GM21423 (cell line): ENCODE measurements at regions not wholly inside any gene's neighbourhood (a gene's known extent, or its start where the extent isn't known, plus 50 kb on each side); places are given as distances from the start of the nearest gene placed in this dataset.
"Not testable (repeated sequence)": the region's sequence is repeated elsewhere in the genome, so short reads cannot be mapped to it uniquely, and the experiment has no call there.

Source experiments
- ATAC-seq: cut with Tn5 transposase; IDR thresholded peaks from one replicate; pipeline ENCODE4 v1.9.1; 2021; ENCODE audit warnings: mild to moderate bottlenecking, moderate library complexity; ENCODE audit not compliant: unreplicated experiment

DNA sequence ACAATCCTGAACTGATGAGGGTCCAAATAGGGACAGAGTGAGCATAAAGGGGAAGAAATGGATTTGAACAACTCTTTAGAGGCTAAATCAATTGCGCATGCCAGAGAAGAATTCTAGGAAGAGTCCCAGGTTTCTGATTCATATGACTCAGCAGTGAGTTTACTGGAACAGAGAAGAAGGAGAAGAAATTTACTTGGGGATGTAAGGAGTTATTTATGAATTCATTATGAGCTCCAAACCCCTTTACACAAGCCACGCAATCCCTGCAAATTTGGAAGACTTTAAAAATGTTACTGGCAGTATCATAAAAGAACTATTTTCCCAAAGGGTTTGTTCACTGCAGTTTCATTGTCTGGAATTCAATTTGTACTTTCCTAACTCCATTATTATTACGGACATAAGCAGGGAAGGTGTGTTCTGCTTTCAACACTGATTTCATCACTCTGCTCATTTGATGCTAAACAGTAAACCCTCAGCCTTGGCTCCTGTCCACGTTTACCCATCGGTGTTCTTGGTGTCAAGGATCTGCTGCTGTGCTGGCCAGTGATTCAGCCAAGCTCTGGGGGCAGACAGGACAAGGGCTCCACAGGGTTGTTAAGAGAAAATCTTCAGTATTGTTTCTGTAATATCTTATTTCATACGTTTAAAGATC, 273.7 kb downstream of the HNRNPD start:
- ATAC-seq: no peak

DNA sequence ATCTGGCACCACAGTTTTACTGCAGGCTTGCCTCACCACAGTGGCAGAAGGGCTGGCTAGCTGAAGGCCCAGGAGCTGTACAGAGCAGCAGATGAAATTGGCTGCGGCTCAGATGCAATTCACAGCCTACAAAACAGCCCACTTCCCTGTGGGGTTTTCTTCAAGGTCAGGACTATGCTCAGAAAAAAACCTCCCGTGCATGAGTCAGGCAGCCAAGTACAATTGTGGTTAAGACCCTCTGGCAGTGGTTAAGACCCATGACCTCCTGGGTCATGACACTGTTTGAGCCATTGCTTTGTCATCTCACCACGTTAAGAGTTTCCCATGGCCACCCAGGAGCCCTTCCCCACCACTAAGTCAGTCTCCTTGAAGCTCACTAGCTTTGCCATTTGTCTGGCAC, 276.3 kb downstream of the HNRNPD start:
- no peak for ATAC-seq

DNA sequence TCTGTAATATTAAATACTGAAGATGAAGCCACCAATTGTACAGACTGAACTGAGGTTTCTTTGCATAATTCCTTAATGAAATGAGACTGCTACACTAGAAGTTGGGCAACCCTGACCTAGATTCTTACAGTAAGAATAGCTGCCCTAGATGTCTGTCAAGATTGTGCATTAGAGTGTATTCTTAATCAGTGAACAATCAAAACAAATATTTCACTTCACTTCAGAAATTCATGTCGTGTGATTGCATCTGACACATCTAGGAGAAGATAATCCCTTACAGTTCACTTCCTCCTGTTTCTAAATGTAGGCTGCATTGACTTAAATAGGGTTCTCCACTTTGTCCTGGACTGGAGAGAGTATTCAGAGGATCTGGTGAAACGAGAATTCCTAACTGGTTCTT, 283.1 kb downstream of the HNRNPD start:
- ATAC-seq: no peak

DNA sequence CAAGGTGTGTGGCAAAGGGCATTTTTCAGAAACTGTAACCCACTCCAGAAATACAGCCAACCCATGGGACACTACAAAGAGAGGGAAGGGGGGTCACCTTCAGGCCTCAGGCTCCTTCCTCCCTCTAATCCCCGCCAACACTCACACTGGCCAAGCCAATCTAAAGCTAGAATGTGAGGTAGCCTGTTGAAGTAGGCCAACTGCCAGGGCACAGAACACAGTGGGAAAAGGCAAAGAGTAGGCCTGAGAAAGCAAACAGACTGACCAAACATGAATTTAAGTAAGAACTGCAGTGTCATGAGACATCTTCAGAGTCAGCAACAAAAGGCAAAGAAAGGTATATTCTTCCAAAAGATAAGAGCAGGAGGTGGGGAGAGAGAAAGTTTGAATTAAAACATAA, 289.0 kb downstream of the HNRNPD start:
- no peak for ATAC-seq

DNA sequence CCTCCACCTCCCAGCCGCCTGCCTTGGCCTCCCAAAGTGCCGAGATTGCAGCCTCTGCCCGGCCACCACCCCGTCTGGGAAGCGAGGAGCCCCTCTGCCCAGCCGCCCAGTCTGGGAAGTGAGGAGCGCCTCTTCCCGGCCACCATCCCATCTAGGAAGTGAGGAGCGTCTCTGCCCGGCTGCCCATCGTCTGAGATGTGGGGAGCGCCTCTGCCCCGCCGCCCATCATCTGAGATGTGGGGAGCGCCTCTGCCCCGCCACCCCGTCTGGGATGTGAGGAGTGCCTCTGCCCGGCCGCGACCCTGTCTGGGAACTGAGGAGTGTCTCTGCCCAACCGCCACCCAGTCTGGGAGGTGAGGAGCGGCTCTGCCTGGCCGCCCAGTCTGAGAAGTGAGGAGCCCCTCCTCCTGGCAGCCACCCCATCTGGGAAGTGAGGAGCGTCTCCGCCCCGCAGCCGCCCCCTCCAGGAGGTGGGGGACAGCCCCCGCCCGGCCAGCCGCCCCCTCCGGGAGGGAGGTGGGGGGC, 296.3 kb downstream of the HNRNPD start:
- not testable (repeated sequence) for ATAC-seq

DNA sequence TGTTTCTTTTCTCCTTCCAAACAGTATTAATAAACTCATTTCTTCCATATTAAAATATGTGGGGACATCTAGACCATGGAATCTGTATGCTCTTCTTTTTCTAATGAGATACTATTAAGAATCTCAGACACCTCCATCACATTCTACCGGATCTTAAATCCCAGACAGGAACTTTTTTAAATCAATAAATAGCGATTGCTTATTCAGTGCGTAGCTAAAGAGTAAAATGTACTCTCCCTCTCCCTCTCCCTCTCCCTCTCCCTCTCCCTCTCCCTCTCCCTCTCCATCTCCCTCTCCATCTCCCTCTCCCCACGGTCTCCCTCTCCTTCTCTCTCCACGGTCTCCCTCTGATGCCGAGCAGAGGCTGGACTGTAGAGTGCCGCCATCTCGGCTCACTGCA, 297.0 kb downstream of the HNRNPD start:
- ATAC-seq: no peak

DNA sequence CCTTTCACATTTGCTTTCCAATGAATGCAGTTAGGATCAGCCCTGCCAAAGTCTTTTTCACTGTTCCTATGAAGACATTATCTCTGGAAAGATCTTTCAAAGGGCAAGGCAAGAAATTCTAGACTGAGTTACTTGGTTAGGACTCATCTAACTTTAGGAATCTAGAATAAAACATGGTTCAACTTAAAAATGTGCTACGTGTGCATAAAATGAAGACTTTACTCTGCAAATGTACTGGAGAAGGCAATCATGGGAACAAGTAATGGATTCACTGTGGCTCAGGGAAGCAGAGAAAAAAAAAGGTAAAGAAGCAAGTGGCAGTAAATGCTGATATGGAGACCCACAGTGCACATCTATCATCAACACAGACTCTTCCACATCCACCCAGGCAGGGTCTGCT, 297.4 kb downstream of the HNRNPD start:
- ATAC-seq: no peak

DNA sequence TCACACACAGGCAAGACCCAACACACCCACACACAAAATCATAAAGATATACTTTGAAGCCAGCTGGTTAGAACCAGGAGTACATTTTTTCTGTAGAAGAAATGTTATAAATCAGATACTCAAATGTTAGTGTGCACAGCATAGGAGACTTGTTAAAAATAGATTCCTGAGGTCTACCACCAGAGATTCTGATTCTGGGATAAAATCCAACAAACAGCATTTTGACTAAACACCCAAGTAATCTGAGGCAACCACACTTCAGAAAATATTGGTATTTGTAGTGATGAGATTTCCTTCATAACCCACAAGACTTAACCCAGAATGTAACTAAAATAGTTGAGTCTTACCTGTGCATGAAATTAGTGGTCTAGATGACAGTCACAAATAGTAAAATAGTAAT, 301.8 kb downstream of the HNRNPD start:
- no peak for ATAC-seq

DNA sequence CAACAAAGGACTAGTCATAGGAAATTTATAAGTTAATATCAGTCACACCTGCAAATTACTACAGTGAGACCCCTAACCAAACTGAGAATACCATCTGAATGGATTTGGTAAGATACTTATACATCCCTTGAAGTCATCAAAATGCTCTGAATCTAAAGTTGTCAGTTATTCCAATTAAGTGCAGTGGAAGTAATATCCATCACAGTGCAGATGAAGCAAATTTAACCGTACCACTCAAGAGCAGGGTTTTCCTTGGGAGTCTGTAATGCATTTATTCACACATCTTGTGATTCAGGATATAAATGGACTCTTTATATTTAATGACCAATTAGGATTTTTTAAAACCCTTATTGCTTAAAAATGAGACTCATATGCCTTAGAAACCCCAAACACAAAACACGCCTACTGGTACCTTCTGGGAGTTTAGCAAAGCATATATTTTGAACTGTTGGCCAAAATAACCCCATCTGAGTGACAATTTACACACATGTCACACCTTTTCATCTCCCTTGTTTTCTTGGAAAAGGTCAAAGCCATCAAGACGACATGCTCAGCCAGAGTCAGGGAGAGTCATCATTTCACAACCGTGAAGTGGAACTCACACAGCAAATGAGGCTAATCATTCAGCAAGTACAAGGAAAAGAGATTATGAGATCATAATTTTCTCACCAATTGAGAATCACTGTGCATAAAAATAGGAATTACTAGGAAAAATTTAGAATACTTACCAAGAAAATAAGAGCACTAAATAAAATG, 303.7 kb downstream of the HNRNPD start:
- ATAC-seq: no peak

DNA sequence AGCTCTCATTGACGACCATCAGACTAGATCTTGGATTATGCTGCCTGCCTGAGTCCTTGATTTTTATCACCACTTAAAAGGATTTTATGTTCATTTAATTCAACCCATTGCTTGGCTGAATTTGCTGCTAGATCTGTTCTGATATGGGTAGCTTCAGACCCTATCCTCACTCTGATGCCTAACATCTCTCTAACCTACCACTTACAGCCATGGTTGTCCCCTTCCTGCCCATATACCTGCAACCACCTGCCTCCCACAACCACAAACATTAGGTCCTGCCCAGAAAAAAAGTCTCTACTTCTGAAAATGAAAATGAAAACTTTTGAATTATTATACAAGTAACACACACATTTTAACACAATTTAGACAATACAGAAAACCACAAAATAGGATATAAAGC, 310.8 kb downstream of the HNRNPD start:
- ATAC-seq: no peak

DNA sequence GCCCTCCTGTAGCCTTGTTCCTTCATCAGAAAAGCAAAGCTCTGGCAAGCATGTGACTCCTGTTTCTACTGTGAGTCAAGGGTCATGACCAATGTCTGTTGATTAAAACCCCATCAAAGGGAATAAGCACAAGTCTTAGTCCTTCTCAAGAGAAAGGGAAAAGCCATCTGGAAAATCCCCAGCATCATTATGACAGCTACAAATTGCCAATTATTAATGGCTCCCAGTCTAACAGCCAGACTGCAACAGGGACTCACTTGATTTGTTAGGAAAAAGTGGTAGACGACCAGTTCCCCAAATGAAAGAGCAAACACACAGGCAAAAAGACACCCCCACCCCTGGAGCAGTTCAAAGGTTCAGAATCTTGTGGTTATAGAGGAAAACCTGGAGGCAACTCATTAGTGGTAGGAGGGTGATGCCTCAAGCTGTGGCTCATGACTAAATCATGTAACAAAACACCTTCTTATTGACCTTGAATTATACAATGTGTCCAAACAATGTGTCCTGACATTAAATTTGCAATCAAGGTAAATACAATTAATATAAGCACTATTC, 315.7 kb downstream of the HNRNPD start:
- ATAC-seq: no peak

DNA sequence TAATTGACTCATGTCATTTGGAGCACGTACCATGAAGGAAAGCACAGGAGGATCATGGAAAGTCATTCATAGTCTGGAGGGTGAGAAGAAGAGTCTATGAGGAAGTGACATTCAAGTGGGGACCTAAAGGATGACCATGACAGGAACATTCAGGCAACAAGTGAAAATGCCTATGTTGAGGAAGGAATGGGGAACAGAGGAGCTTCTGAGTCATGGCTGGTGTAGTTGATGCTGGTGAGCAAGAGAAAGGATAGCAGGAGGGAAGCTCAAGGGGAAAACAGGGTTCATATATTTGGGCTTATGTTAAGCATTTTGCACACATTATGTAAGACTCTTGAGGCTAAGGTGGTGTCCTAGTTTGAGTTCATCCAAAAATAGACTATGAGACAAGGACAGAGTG, 318.6 kb downstream of the HNRNPD start:
- no peak for ATAC-seq

DNA sequence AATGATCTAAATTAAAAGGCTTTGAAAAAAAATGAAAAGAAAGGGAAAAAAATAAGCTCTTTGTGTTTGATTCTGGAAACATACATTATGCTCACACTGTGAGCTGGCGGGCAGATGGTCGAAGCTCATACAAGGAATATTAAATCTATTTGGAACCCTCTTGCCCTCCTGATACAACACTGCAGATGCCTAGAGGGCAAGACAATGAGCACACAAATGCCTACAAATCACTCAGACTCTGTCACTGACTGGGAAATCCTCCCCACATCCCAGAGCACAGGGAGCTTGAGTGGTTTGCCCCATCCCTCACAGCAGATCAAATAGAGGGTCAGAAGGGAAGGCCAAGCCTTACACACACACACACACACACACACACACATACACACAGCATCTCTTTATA, 320.4 kb downstream of the HNRNPD start:
- ATAC-seq: no peak

DNA sequence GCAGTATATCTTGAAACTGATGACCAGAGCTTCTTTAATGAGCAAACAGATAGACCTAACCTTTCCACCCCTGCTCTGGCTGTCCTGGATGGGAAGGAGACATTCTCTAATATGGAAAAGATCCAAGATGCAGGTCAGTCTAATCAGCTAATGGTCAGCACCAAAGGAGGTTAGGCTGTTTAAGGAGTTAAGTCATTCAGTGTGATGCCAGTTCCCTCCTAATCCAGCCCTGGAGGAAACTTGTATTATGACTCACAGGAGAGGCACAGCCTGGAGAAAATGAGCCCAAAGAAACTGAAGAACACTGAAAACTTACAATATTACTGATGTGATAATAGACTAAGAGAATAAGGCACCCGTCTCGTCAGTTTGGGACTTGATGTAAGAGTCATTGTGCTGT, 323.0 kb downstream of the HNRNPD start:
- no peak for ATAC-seq

DNA sequence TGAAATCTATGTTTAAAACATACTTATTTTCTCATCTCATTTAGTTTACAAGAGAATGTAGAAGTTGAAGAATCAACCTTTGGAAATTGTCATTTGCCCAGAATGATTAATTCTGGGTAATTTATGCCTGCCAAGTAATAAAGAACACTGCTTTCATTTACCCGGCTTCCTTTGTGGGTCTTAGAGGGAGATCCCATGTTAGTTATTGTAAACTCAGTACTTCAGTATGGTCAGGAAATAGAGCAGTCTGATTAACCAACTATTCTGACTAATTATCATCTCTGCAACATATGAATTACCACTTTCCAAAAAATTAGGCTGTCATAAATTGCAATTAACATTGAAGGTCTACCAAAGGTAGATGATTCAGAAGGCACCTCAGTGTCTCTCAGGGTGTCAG, 324.5 kb downstream of the HNRNPD start:
- ATAC-seq: no peak

DNA sequence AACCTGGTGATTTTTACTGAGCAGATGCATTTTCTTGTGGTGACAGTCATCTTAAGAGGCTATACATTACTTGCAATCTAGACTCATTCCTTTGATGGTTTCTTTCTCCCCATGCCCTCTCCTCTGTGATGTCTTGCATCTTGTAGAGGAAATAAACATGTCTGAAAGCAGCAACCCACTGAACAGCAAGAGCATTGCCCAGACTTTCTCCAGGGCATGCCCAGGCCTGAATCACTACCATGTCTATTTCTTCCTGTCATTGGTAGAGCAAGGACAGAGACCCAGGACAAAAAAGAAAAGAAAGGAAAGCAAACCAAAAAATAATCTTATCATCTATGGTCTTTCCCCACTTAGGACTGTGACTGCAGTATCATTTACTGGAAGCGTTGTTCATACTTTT, 326.1 kb downstream of the HNRNPD start:
- no peak for ATAC-seq

DNA sequence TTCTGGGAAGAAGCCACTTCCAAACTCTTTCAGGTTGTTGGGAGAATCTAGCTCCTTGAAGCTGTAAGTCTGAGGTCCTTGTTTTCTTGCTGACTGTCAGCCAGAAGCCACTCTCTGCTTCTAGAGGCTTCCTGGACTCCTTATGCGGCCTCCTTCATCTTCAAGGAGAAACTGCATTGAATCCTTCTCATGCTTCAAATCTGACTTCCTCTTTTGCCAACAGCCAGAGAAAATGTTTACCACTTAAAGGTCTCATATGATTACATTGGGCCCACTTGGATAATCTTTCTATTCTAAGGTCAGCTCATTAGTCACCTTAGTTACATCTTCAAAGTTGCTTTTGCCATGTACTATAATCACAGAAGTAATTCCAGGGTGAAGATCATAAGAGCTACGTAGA, 327.0 kb downstream of the HNRNPD start:
- ATAC-seq: no peak

DNA sequence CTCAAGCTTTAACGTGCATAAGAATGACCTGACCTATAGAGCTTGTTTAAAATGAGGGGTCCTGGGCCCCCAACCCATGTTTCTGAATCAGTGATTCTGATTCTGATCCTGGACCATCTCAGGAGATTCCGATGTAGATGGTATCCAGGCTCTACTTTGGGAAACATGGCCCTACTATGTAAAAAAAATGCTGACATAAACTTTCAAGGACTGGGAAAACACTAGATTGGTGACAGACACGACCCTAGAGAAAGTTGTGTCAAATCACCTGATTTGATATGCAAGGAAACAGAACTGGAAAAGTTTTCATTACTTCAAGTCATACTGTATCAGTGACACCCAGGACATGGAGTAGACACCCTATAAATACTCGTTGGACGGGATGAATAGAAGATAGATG, 328.5 kb downstream of the HNRNPD start:
- no peak for ATAC-seq

DNA sequence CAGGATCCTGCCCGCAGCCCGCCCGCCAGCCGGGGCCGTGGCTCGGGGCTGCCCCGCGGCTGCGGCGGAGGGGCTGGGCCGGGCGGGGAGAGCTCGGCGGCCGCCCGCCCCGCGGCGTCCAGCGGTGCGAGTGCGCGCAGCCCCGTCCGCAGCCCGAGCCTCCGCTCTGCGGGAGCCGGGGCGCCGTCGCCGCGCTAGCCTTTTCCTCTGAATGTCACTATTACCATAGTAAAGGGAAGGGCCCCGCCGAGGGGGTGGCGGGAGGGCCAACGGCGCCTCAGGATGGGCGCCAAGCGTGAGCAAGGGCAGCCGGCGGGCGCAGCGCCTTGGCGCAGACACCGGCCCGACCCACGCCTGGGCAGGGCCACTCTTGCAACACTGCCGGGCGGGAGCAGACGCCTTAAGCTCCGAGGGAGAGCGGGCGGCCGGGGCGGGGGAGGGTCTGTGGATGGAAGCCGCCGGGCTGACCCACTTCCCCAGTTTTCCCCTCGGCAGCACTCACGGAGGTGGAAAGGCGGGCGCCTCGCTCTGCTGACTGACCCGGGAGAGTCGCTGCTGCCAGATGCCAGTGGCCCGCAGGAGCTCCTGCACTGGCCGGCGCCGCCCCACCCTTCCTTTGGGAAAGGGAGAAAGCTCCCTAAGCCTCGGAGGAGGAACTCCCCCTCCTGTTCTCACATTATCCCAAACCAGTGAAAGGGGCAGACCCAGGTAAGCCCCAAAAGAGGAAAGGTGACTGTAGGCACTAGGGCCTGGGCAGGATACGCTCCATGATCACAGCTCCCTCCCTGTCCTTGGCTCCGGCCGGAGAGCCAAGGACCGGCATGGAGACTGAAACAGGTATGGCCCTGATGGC, 329.4 kb downstream of the HNRNPD start:
- no peak for ATAC-seq

DNA sequence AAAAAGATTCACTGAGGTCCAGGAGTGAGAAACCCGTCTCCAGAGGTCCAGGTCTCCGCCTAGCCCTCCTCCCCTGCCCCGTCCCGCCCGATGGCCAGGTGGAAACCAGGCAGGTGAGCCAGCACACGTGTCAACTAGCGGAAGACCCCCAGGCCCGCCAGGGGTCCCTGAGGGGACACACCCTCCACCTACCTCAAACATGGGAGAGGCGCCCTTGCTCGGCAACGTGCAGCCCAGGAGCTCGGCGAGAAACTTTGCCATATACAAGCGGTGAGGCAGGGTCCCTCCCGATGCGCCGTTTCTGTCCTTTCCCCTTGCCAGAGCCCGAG, 330.0 kb downstream of the HNRNPD start:
- no peak for ATAC-seq

DNA sequence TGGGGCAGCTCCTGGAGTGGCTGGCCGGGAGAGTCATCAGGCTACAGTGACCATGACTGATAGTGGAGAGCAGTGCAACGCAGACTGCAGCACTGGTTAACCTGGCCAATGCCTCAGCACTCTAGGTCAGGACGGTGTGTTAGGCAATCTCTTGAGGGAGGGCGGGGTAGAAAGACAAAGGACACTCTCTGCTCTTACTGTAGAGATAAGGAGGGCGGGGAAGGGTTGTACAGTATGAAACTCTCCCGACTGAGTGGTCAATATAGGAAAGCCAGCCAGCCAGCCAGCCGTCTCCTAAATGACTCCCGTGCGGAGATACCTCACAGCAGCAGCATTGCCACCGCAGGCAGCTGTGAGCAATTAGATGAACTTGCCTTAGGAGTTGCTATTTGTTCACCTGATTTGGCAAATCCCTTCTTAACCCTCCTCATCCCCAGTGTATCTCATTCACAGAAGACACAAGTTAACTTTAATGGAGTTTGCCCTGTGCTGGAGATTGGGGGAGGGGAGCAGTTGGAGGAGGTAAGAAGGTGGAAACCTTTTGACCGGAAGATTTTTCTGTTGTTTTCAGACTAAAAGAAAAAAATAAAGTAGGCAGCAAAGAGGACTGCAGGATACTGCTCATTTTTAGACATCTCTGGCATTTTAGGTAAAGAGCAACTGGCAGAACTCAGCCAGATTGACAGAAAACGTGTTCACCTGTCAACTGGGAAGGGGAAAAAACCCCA, 330.5 kb downstream of the HNRNPD start:
- ATAC-seq: no peak
